ENCODE measurements at regions not wholly inside any gene's neighbourhood (a gene's known extent, or its start where the extent isn't known, plus 50 kb on each side); places are given as distances from the start of the nearest gene placed in this dataset.

GRCh38 chrX:6812087-6812486 is 277.2 kb upstream of the VCX3A start:
- TF ChIP-seq, protein P1, sequence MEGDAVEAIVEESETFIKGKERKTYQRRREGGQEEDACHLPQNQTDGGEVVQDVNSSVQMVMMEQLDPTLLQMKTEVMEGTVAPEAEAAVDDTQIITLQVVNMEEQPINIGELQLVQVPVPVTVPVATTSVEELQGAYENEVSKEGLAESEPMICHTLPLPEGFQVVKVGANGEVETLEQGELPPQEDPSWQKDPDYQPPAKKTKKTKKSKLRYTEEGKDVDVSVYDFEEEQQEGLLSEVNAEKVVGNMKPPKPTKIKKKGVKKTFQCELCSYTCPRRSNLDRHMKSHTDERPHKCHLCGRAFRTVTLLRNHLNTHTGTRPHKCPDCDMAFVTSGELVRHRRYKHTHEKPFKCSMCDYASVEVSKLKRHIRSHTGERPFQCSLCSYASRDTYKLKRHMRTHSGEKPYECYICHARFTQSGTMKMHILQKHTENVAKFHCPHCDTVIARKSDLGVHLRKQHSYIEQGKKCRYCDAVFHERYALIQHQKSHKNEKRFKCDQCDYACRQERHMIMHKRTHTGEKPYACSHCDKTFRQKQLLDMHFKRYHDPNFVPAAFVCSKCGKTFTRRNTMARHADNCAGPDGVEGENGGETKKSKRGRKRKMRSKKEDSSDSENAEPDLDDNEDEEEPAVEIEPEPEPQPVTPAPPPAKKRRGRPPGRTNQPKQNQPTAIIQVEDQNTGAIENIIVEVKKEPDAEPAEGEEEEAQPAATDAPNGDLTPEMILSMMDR (IDR thresholded peaks at IDR 0.05; ENCODE audit: low read length): no peak
- TF ChIP-seq EZH2 (IDR thresholded peaks at IDR 0.05; ENCODE audit: borderline replicate concordance, low read length): no peak

All from OCI-LY1 (cell line).